Sigmoid colon (tissue), 3 donors: ENCODE measurements at regions not wholly inside any gene's neighbourhood (a gene's known extent, or its start where the extent isn't known, plus 50 kb on each side); places are given as distances from the start of the nearest gene placed in this dataset.

ENCODE experiments used
- CTCF ChIP-seq, 4 experiments: fragments of 450-650 bp in 3 of 4; fragments of 200-600 bp in 1 of 4; IDR thresholded peaks; one replicate each; pipeline ENCODE4 v1.5.1; 2016 to 2019; ENCODE audit warnings: antibody characterized with exemption in 4 of 4, mild to moderate bottlenecking in 3 of 4, moderate library complexity in 2 of 4
- POLR2A ChIP-seq, 2 donors: fragments of 450-650 bp; IDR thresholded peaks; one replicate each; pipeline ENCODE4 v1.6.1; 2016; ENCODE audit warnings: antibody characterized with exemption in 2 of 2, mild to moderate bottlenecking in 2 of 2, moderate library complexity in 2 of 2

- TF ChIP-seq POLR2A (IDR thresholded peaks at IDR 0.05): no peak
- TF ChIP-seq CTCF (IDR thresholded peaks at IDR 0.05): no peak
Observed at GRCh38 chr2:23065936-23066335, 319.0 kb upstream of the KLHL29 start.
